HepG2 (cell line): ENCODE measurements at regions not wholly inside any gene's neighbourhood (a gene's known extent, or its start where the extent isn't known, plus 50 kb on each side); places are given as distances from the start of the nearest gene placed in this dataset.

Source experiments
- ATF2 ChIP-seq: sonication (generic); formaldehyde crosslinking; IDR thresholded peaks from 2 replicates; pipeline ENCODE4 v1.4.0; 2020; ENCODE audit warnings: missing genetic modification reagents
- FOXM1 ChIP-seq: sonication (generic); formaldehyde crosslinking; IDR thresholded peaks from 2 replicates; pipeline ENCODE4 v1.5.0; 2020; ENCODE audit warnings: missing genetic modification reagents
- GFI1 ChIP-seq: sonication (generic); formaldehyde crosslinking; IDR thresholded peaks from 2 replicates; pipeline ENCODE4 v1.5.0; 2020; ENCODE audit warnings: missing genetic modification reagents, mild to moderate bottlenecking, borderline replicate concordance
- HDAC6 ChIP-seq: fragments of 200-600 bp; sonication (generic); IDR thresholded peaks from 2 replicates; pipeline ENCODE4 v1.7.0; 2017; ENCODE audit warnings: mild to moderate bottlenecking, antibody characterized with exemption, low read length, low read depth
- HNRNPK ChIP-seq: fragments of 200-400 bp; formaldehyde crosslinking; IDR thresholded peaks from 2 replicates; pipeline ENCODE4 v1.6.1; 2018; ENCODE audit warnings: low read length, low read depth, moderate library complexity, mild to moderate bottlenecking; ENCODE audit not compliant: poor library complexity, severe bottlenecking
- KDM3A ChIP-seq: IDR thresholded peaks from 2 replicates; pipeline ENCODE4 v1.6.1; 2018; ENCODE audit warnings: low read depth, missing compliant biosample characterization
- SIN3B ChIP-seq: fragments of 150-350 bp; IDR thresholded peaks from 2 replicates; pipeline ENCODE4 v1.6.1; 2014; ENCODE audit warnings: low read length
- TP53 ChIP-seq: sonication (generic); formaldehyde crosslinking; conservative IDR thresholded peaks from 2 replicates; pipeline ENCODE4 v1.4.0; 2020; ENCODE audit warnings: missing genetic modification reagents
- TSC22D2 ChIP-seq: sonication (generic); formaldehyde crosslinking; IDR thresholded peaks from 2 replicates; pipeline ENCODE4 v1.5.1; 2020; ENCODE audit warnings: missing genetic modification reagents, mild to moderate bottlenecking, borderline replicate concordance
- ZNF652 ChIP-seq: IDR thresholded peaks from 2 replicates; pipeline ENCODE4 v1.6.1; 2016; ENCODE audit warnings: low read depth, borderline replicate concordance
- ZNF878 ChIP-seq: sonication (generic); formaldehyde crosslinking; IDR thresholded peaks from 2 replicates; pipeline ENCODE4 v1.8.1; 2023; ENCODE audit warnings: mild to moderate bottlenecking, missing genetic modification reagents, moderate library complexity
- TF ChIP-seq, protein P1 (sequence below): sonication (generic); formaldehyde crosslinking; IDR thresholded peaks from 2 replicates; pipeline ENCODE4 v1.4.0; 2020; ENCODE audit warnings: missing genetic modification reagents, low read depth, mild to moderate bottlenecking, borderline replicate concordance
- TF ChIP-seq, protein P2 (sequence below): sonication (generic); formaldehyde crosslinking; IDR thresholded peaks from 2 replicates; pipeline ENCODE4 v1.4.0; 2020; ENCODE audit warnings: mild to moderate bottlenecking, missing genetic modification reagents

- TF ChIP-seq ATF2 (no peak), ZNF878 (no peak), SIN3B (no peak), TP53 (no peak), KDM3A (CRISPR knock-in tag) (no peak), HDAC6 (no peak), HNRNPK (peak; percentile 52), TSC22D2 (no peak), ZNF652 (CRISPR knock-in tag) (no peak), GFI1 (CRISPR knock-in tag) (no peak), FOXM1 (CRISPR knock-in tag) (no peak)
- TF ChIP-seq, protein P1, sequence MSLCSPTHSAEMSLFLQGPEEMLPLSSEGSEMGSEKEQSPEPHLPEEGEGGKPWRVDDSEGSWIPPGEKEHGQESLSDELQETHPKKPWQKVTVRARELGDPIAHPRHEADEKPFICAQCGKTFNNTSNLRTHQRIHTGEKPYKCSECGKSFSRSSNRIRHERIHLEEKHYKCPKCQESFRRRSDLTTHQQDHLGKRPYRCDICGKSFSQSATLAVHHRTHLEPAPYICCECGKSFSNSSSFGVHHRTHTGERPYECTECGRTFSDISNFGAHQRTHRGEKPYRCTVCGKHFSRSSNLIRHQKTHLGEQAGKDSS (CRISPR knock-in tag) = no peak
- TF ChIP-seq, protein P2, sequence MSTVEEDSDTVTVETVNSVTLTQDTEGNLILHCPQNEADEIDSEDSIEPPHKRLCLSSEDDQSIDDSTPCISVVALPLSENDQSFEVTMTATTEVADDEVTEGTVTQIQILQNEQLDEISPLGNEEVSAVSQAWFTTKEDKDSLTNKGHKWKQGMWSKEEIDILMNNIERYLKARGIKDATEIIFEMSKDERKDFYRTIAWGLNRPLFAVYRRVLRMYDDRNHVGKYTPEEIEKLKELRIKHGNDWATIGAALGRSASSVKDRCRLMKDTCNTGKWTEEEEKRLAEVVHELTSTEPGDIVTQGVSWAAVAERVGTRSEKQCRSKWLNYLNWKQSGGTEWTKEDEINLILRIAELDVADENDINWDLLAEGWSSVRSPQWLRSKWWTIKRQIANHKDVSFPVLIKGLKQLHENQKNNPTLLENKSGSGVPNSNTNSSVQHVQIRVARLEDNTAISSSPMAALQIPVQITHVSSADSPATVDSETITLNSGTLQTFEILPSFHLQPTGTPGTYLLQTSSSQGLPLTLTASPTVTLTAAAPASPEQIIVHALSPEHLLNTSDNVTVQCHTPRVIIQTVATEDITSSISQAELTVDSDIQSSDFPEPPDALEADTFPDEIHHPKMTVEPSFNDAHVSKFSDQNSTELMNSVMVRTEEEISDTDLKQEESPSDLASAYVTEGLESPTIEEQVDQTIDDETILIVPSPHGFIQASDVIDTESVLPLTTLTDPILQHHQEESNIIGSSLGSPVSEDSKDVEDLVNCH = no peak
Measured at GRCh38 chr6:3614918-3615317, 136.6 kb downstream of the PXDC1 start (continued).
